Activated CD8-positive, alpha-beta memory T cell treated with anti-CD3 and anti-CD28 coated beads, Interleukin-2, amount 50 U/mL, for 4 hours (primary cell): ENCODE measurements at regions not wholly inside any gene's neighbourhood (a gene's known extent, or its start where the extent isn't known, plus 50 kb on each side); places are given as distances from the start of the nearest gene placed in this dataset.

Experiments
- DNase-seq: peaks from one replicate; pipeline ENCODE4 v3.0.0-alpha.2; 2020

GRCh38 chr4:38609614-38610013 lies 54.4 kb upstream of the KLF3 start:
- DNase-seq: no peak

GRCh38 chr4:38610521-38610920 lies 53.5 kb upstream of the KLF3 start:
- DNase-seq: no peak

- no peak for DNase-seq
Observed at GRCh38 chr4:38610966-38611431, 53.0 kb upstream of the KLF3 start.

DNA sequence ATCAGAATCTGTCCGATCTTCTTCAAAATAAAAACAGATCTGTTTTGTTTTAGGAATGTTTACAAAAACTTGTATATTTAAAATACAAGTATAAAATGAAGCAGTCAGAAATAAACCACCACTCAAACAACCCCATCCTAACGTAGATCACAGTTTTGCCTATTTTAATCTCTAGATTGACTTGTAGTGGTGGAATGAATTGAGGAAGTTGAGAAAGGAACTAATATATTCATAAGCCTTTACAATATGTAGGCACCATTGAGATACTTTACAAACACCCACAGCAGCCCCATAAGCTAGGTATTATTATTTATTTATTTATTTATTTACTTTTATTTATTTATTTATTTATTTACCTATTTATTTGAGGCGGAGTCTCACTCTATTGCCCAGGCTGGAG lies 52.3 kb upstream of the KLF3 start:
- no peak for DNase-seq

DNA sequence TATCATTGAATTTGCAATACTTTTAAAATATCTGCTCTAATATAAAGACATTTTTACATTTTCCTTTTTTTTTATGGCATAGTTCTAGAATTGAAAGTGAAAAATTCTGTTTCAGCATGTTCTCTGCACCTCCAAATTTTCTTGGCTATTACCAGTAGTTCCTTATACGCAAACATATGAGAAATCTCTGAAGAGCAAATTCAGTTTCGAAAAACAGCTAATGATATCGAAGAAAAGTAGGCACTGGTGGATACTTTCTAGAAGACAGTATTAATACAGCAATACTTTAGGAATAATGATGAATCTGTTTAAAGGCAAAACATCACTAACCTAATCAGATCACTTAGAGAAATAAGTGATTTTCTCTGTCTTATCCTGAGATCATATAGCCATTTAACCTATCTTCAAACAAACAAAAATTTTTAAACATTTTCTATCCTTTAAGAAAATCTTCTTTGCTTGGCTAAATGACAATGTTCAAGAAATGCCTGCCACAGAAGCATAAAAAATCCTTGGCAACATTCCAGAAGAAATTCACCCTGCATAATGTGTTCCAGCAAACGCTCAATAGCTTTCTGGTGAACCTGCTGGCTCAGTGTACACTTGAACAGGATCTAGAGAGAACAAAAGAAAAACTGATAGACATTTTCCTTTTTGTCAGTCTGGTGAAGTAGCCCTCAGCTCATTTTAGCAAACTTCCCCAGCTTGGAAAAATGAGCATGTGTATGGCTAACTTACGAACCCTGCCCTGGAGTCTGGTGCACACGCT lies 51.2 kb upstream of the KLF3 start:
- DNase-seq: no peak
